MM.1S (cell line): ENCODE measurements at regions not wholly inside any gene's neighbourhood (a gene's known extent, or its start where the extent isn't known, plus 50 kb on each side); places are given as distances from the start of the nearest gene placed in this dataset.
"Not testable (repeated sequence)": the region's sequence is repeated elsewhere in the genome, so short reads cannot be mapped to it uniquely, and the experiment has no call there.

Experiments
- DNase-seq: peaks from one replicate; pipeline ENCODE4 v3.0.0-alpha.2; 2015
- H2AFZ ChIP-seq: fragments of 300-600 bp; sonication (generic); 2 replicates; pipeline ENCODE4 v1.6.0; 2016; ENCODE audit warnings: antibody characterized with exemption, low read length
- H3F3A ChIP-seq: fragments of 300-600 bp; sonication (generic); 2 replicates; pipeline ENCODE4 v1.6.1; 2016; ENCODE audit warnings: mild to moderate bottlenecking, antibody characterized with exemption, low read length, moderate library complexity, mixed read lengths; ENCODE audit not compliant: insufficient read depth
- H3K27ac ChIP-seq: fragments of 300-600 bp; sonication (generic); 2 replicates; pipeline ENCODE4 v1.5.1; 2016; ENCODE audit warnings: mild to moderate bottlenecking, low read length
- H3K27me3 ChIP-seq: fragments of 300-600 bp; sonication (generic); replicated peaks from 2 replicates; pipeline ENCODE4 v1.6.0; 2016; ENCODE audit warnings: low read length; ENCODE audit not compliant: insufficient read depth
- H3K36me3 ChIP-seq: fragments of 300-600 bp; sonication (generic); replicated peaks from 2 replicates; pipeline ENCODE4 v1.6.1; 2016; ENCODE audit warnings: mild to moderate bottlenecking, low read length, mixed read lengths; ENCODE audit not compliant: insufficient read depth
- H3K4me1 ChIP-seq: fragments of 300-600 bp; sonication (generic); 2 replicates; pipeline ENCODE4 v1.6.1; 2016; ENCODE audit warnings: low read length, mixed read lengths
- H3K4me2 ChIP-seq: fragments of 300-600 bp; sonication (generic); 2 replicates; pipeline ENCODE4 v1.6.0; 2016; ENCODE audit warnings: low read depth, low read length
- H3K4me3 ChIP-seq: fragments of 300-600 bp; sonication (generic); 2 replicates; pipeline ENCODE4 v1.5.1; 2016; ENCODE audit warnings: low read length, mixed read lengths
- H3K79me2 ChIP-seq: fragments of 300-600 bp; sonication (generic); 2 replicates; pipeline ENCODE4 v1.6.1; 2016; ENCODE audit warnings: mixed run types, low read length, mixed read lengths
- H3K9ac ChIP-seq: fragments of 300-600 bp; sonication (generic); 2 replicates; pipeline ENCODE4 v1.6.1; 2016; ENCODE audit warnings: low read length, mixed read lengths
- H3K9me2 ChIP-seq: fragments of 300-600 bp; sonication (generic); replicated peaks from 2 replicates; pipeline ENCODE4 v1.6.1; 2016; ENCODE audit warnings: mild to moderate bottlenecking, low read length, mixed read lengths; ENCODE audit not compliant: insufficient read depth
- H3K9me3 ChIP-seq: fragments of 300-600 bp; sonication (generic); replicated peaks from 2 replicates; pipeline ENCODE4 v1.6.1; 2016; ENCODE audit warnings: mild to moderate bottlenecking, low read length, mixed read lengths; ENCODE audit not compliant: insufficient read depth
- H4K20me1 ChIP-seq: fragments of 300-600 bp; sonication (generic); 2 replicates; pipeline ENCODE4 v1.6.1; 2016; ENCODE audit warnings: mild to moderate bottlenecking, low read length, moderate library complexity, mixed read lengths; ENCODE audit not compliant: insufficient read depth
- CTCF ChIP-seq: fragments of 300-600 bp; sonication (generic); IDR thresholded peaks from 2 replicates; pipeline ENCODE4 v1.5.1; 2016; ENCODE audit warnings: antibody characterized with exemption, low read length, mixed read lengths
- EZH2 ChIP-seq: fragments of 300-600 bp; sonication (generic); optimal IDR thresholded peaks from 2 replicates; pipeline ENCODE3; 2017; ENCODE audit warnings: low read depth, mild to moderate bottlenecking, antibody characterized with exemption, low read length, mixed read lengths
- EZH2phosphoT487 ChIP-seq: fragments of 300-600 bp; sonication (generic); IDR thresholded peaks from 2 replicates; pipeline ENCODE4 v1.6.1; 2018; ENCODE audit warnings: antibody characterized with exemption, low read length

- Histone ChIP-seq H3K4me3 (no peak overlapping the region), H3K36me3 (no peaks in the 10 kb centered on the region), H3K79me2 (no peaks in the 10 kb centered on the region), H3K9ac (no peak overlapping the region), H4K20me1 (no peaks in the 10 kb centered on the region), H3K9me2 (no peaks in the 10 kb centered on the region), H3K27me3 (no peaks in the 10 kb centered on the region), H3K27ac (no peak overlapping the region), H3K4me2 (no peak overlapping the region), H2AFZ (no peak overlapping the region), H3K9me3 (no peaks in the 10 kb centered on the region), H3K4me1 (no peaks in the 10 kb centered on the region), H3F3A (no peaks in the 10 kb centered on the region)
- no peak for TF ChIP-seq CTCF
- TF ChIP-seq EZH2 = no peak
- TF ChIP-seq EZH2phosphoT487 = no peak
- DNase-seq = no peak
Measured at GRCh38 chr4:64911846-64912245, 502.6 kb upstream of the TECRL start.

DNA sequence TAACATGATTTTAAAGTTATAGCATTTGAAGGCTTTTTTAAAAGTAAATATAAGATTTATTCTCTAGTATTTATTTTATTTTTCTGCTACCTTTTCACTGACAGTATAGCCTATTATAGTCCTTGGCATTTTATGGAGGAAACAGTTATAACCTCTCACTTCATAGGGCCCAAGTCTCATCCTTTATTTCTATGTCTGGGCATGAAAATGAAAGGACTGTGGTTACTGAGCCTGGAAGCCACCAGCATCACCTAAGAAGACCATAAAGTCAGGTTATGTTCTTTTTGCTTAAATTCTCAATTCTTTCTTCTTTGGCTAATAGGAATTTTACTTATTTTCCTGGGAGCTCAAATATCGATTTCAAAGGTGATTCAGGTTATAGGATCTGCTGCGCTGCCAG lies 494.7 kb upstream of the TECRL start:
- H3K9ac ChIP-seq = no peak overlapping the region
- no peak for TF ChIP-seq CTCF
- no peak for DNase-seq
- H4K20me1 ChIP-seq = no peaks in the 10 kb centered on the region
- no peak overlapping the region for H3K27ac ChIP-seq
- no peaks in the 10 kb centered on the region for H3K36me3 ChIP-seq
- H3K9me2 ChIP-seq = no peaks in the 10 kb centered on the region
- no peaks in the 10 kb centered on the region for H3K27me3 ChIP-seq
- H3K4me1 ChIP-seq = no peaks in the 10 kb centered on the region
- H2AFZ ChIP-seq = no peak overlapping the region
- no peak overlapping the region for H3K4me2 ChIP-seq
- no peaks in the 10 kb centered on the region for H3F3A ChIP-seq
- H3K79me2 ChIP-seq = no peaks in the 10 kb centered on the region
- no peak overlapping the region for H3K4me3 ChIP-seq
- H3K9me3 ChIP-seq = no peaks in the 10 kb centered on the region

DNA sequence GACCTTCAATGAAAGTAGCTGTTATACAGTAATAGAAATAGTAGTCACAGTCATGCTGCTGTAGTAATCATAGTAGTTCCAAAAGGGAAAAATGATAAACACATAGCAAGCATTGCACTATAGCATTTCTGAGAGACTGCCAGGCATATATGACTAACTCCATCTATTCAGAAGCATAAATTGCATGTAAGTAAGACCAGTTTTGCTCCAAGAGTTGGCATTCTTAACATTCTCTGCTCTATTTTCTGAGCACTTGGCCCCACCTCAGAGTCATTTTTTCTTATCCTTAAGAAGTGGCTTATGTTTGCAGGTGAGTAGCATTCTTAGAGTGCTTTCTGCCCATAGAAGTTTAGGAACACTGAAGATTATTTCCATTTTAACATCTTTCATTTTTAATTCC lies 490.3 kb upstream of the TECRL start:
- Histone ChIP-seq H3K4me3 (no peak overlapping the region), H3K9ac (no peak overlapping the region), H3K4me1 (no peaks in the 10 kb centered on the region), H3K4me2 (no peak overlapping the region), H2AFZ (no peak overlapping the region), H3K9me2 (no peaks in the 10 kb centered on the region), H4K20me1 (no peaks in the 10 kb centered on the region), H3K79me2 (no peaks in the 10 kb centered on the region), H3K36me3 (no peaks in the 10 kb centered on the region), H3F3A (no peaks in the 10 kb centered on the region), H3K27ac (no peak overlapping the region), H3K27me3 (no peaks in the 10 kb centered on the region), H3K9me3 (no peaks in the 10 kb centered on the region)
- DNase-seq = no peak
- TF ChIP-seq EZH2phosphoT487 (no peak), CTCF (no peak), EZH2 (no peak)

DNA sequence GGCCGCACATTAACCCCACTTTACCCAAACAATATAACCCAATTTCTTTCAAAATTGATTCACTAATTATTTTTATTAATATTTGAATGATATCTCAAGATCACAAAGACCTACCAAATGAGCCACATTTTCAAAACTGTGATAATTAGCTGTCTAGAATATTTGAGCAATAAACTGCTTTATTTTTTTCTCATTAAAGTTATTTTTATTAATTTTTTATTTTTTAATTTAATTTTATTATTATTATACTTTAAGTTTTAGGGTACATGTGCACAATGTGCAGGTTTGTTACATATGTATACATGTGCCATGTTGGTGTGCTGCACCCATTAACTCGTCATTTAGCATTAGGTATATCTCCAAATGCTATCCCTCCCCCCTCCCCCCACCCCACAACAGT lies 489.8 kb upstream of the TECRL start:
- H2AFZ ChIP-seq, H3F3A ChIP-seq, H3K27me3 ChIP-seq, H4K20me1 ChIP-seq, H3K9ac ChIP-seq, H3K79me2 ChIP-seq, H3K27ac ChIP-seq, H3K9me2 ChIP-seq, H3K4me3 ChIP-seq, H3K4me1 ChIP-seq, H3K36me3 ChIP-seq, H3K4me2 ChIP-seq, H3K9me3 ChIP-seq, DNase-seq: not testable (repeated sequence)
